ENCODE measurements at regions not wholly inside any gene's neighbourhood (a gene's known extent, or its start where the extent isn't known, plus 50 kb on each side); places are given as distances from the start of the nearest gene placed in this dataset.

- intact Hi-C loops (cut with DNase I), result no loop called here
- Histone ChIP-seq H3K27me3 (no peaks in the 10 kb centered on the region), H3K4me1 (no peaks in the 10 kb centered on the region), H3K4me3 (replicated peaks in 1 of 3) (no peak overlapping the region), H3K36me3 (no peaks in the 10 kb centered on the region), H3K9me3 (no peaks in the 10 kb centered on the region), H3K27ac (no peak overlapping the region)
- no peak for DNase-seq
- TF ChIP-seq POLR2A (IDR thresholded peaks at IDR 0.05) (no peak), CTCF (IDR thresholded peaks at IDR 0.05) (no peak)
Measured at GRCh38 chr6:92752114-92752513, 667.2 kb downstream of the EPHA7 start.

- Histone ChIP-seq H3K9me3 (no peaks in the 10 kb centered on the region), H3K27ac (no peak overlapping the region), H3K4me1 (no peaks in the 10 kb centered on the region), H3K4me3 (replicated peaks in 1 of 3) (no peak overlapping the region), H3K27me3 (no peaks in the 10 kb centered on the region), H3K36me3 (no peaks in the 10 kb centered on the region)
- TF ChIP-seq CTCF (IDR thresholded peaks at IDR 0.05) (no peak), POLR2A (IDR thresholded peaks at IDR 0.05) (no peak)
- WGBS, 2 donors, result 82 to 85% methylated on average over 1 of the region's 1 CpG
- no peak for DNase-seq
- intact Hi-C loops (cut with DNase I), result no loop called here
Measured at GRCh38 chr6:92748131-92748530, 671.2 kb downstream of the EPHA7 start.

- no peak for DNase-seq
- H3K4me1 ChIP-seq, result no peaks in the 10 kb centered on the region
- no peak for TF ChIP-seq CTCF (IDR thresholded peaks at IDR 0.05)
- no peak for TF ChIP-seq POLR2A (IDR thresholded peaks at IDR 0.05)
- intact Hi-C loops (cut with DNase I), result no loop called here
- H3K27me3 ChIP-seq, result no peaks in the 10 kb centered on the region
- H3K27ac ChIP-seq, result no peak overlapping the region
- H3K9me3 ChIP-seq, result no peaks in the 10 kb centered on the region
- H3K4me3 ChIP-seq (replicated peaks in 1 of 3), result no peak overlapping the region
- 92 to 96% methylated on average over 3 of the region's 3 CpGs for WGBS, 2 donors
- no peaks in the 10 kb centered on the region for H3K36me3 ChIP-seq
Measured at GRCh38 chr6:92737983-92738382, 681.4 kb downstream of the EPHA7 start.

- H3K36me3 ChIP-seq, result no peaks in the 10 kb centered on the region
- TF ChIP-seq POLR2A (IDR thresholded peaks at IDR 0.05), result no peak
- TF ChIP-seq CTCF (IDR thresholded peaks at IDR 0.05), result no peak
- DNase-seq, result no peak
- intact Hi-C loops (cut with DNase I), result no loop called here
- no peaks in the 10 kb centered on the region for H3K9me3 ChIP-seq
- 90 to 95% methylated on average over 17 to 20 of the region's 45 CpGs for WGBS, 2 donors
- H3K4me1 ChIP-seq, result no peaks in the 10 kb centered on the region
- H3K27me3 ChIP-seq, result no peaks in the 10 kb centered on the region
- no peak overlapping the region for H3K4me3 ChIP-seq (replicated peaks in 1 of 3)
- no peak overlapping the region for H3K27ac ChIP-seq
Measured at GRCh38 chr6:92723390-92723931, 695.9 kb downstream of the EPHA7 start.

GRCh38 chr6:92719773-92720172, 699.6 kb downstream of the EPHA7 start:
- WGBS, 2 donors, result 65 to 68% methylated on average over 3 of the region's 3 CpGs
- H3K27ac ChIP-seq, result no peak overlapping the region
- no peak overlapping the region for H3K4me3 ChIP-seq (replicated peaks in 1 of 3)
- TF ChIP-seq POLR2A (IDR thresholded peaks at IDR 0.05) (no peak), CTCF (IDR thresholded peaks at IDR 0.05) (no peak)
- intact Hi-C loops (cut with DNase I), result no loop called here
- no peaks in the 10 kb centered on the region for H3K27me3 ChIP-seq
- H3K4me1 ChIP-seq, result no peaks in the 10 kb centered on the region
- no peak for DNase-seq
- no peaks in the 10 kb centered on the region for H3K36me3 ChIP-seq
- no peaks in the 10 kb centered on the region for H3K9me3 ChIP-seq

Data from thyroid gland (tissue), 4 donors.